SK-N-SH (cell line): ENCODE measurements at regions not wholly inside any gene's neighbourhood (a gene's known extent, or its start where the extent isn't known, plus 50 kb on each side); places are given as distances from the start of the nearest gene placed in this dataset.

ENCODE experiments used
- ELF1 ChIP-seq: IDR thresholded peaks from 2 replicates; pipeline ENCODE4 v1.4.0; 2012
- FOXJ3 ChIP-seq: sonication (generic); formaldehyde crosslinking; IDR thresholded peaks from 2 replicates; pipeline ENCODE4 v1.5.1; 2020; ENCODE audit warnings: mild to moderate bottlenecking, missing genetic modification reagents
- FOXM1 ChIP-seq: IDR thresholded peaks from 2 replicates; pipeline ENCODE4 v1.4.0; 2012; ENCODE audit warnings: low read depth, mild to moderate bottlenecking
- IRF3 ChIP-seq: fragments of 150-350 bp; IDR thresholded peaks from 2 replicates; pipeline ENCODE4 v1.6.1; 2016; ENCODE audit warnings: mild to moderate bottlenecking, low read depth, low read length
- JUND ChIP-seq: IDR thresholded peaks from 2 replicates; pipeline ENCODE4 v1.4.0; 2012
- NFIC ChIP-seq: IDR thresholded peaks from 2 replicates; pipeline ENCODE4 v1.4.0; 2012; ENCODE audit warnings: borderline replicate concordance
- NRF1 ChIP-seq: IDR thresholded peaks from 2 replicates; pipeline ENCODE4 v1.6.1; 2012; ENCODE audit warnings: low read depth, mild to moderate bottlenecking, low read length
- POLR2AphosphoS5 ChIP-seq: IDR thresholded peaks from 2 replicates; pipeline ENCODE4 v1.6.1; 2012; ENCODE audit warnings: low read depth, low read length
- REST ChIP-seq: IDR thresholded peaks from 2 replicates; pipeline ENCODE4 v1.6.1; 2012; ENCODE audit warnings: mild to moderate bottlenecking, low read depth, low read length, moderate library complexity
- RFX5 ChIP-seq: IDR thresholded peaks from 2 replicates; pipeline ENCODE4 v1.6.1; 2012; ENCODE audit warnings: mild to moderate bottlenecking, improper control_type of control experiment, low read length
- RXRA ChIP-seq: IDR thresholded peaks from 2 replicates; pipeline ENCODE4 v1.4.0; 2012; ENCODE audit warnings: low read depth, mild to moderate bottlenecking, borderline replicate concordance
- SIN3A ChIP-seq: IDR thresholded peaks from 2 replicates; pipeline ENCODE4 v1.6.1; 2012; ENCODE audit warnings: low read depth, mild to moderate bottlenecking, low read length, moderate library complexity, borderline replicate concordance
- SMC3 ChIP-seq: IDR thresholded peaks from 2 replicates; pipeline ENCODE4 v1.6.1; 2012; ENCODE audit warnings: low read depth, low read length, improper control_type of control experiment
- TAF1 ChIP-seq: IDR thresholded peaks from 2 replicates; pipeline ENCODE4 v1.6.1; 2012; ENCODE audit warnings: low read depth, mild to moderate bottlenecking, low read length, moderate library complexity, borderline replicate concordance
- TEAD4 ChIP-seq: IDR thresholded peaks from 2 replicates; pipeline ENCODE4 v1.4.0; 2012; ENCODE audit warnings: mild to moderate bottlenecking, borderline replicate concordance; ENCODE audit not compliant: insufficient read depth
- ZBTB33 ChIP-seq: IDR thresholded peaks from 2 replicates; pipeline ENCODE4 v1.4.0; 2012; ENCODE audit warnings: low read depth, borderline replicate concordance

GRCh38 chr18:46378864-46379207 lies 274.7 kb downstream of the HAUS1 start (continued):
- no peak for TF ChIP-seq REST
- no peak for TF ChIP-seq IRF3
- TF ChIP-seq TAF1 = no peak
- no peak for TF ChIP-seq RXRA
- TF ChIP-seq FOXJ3 = peak; percentile 81
- TF ChIP-seq SMC3 = no peak
- TF ChIP-seq FOXM1 = no peak
- no peak for TF ChIP-seq ELF1
- no peak for TF ChIP-seq NFIC
- no peak for TF ChIP-seq NRF1
- TF ChIP-seq POLR2AphosphoS5 = no peak
- TF ChIP-seq TEAD4 = no peak
- TF ChIP-seq RFX5 = no peak
- TF ChIP-seq ZBTB33 = no peak
- TF ChIP-seq JUND = no peak
- TF ChIP-seq SIN3A = no peak
